ENCODE measurements at regions not wholly inside any gene's neighbourhood (a gene's known extent, or its start where the extent isn't known, plus 50 kb on each side); places are given as distances from the start of the nearest gene placed in this dataset.

DNA sequence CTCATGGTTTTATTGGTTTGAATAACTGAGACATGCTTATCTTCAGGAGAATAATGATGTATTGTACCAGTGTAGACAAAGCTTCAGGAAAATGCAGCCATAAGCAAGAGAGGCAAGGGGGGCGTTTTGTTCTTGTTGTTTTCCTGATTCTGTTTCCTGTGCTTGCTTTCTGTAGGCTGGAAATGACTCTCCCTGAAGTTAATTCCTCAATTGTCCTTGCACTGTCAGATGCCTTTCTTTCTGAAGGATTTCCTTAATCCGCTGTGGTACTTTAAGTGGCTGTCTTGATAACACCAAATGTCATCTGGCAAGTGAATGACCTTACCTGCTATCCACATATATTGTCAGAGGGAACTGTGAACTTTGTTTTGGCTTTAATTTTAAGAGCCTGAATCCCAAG lies 220.0 kb downstream of the NEDD1 start:
- TF ChIP-seq CTCF (tag by site-specific recombination; IDR thresholded peaks at IDR 0.05) = no peak
- no peak for TF ChIP-seq ZNF146 (tag by site-specific recombination; IDR thresholded peaks at IDR 0.05)
- no peak for TF ChIP-seq ZSCAN30 (tag by site-specific recombination; IDR thresholded peaks at IDR 0.05)
- no peak for TF ChIP-seq KLF17 (tag by site-specific recombination; IDR thresholded peaks at IDR 0.05)
